Parathyroid adenoma (tissue), 2 donors: ENCODE measurements at regions not wholly inside any gene's neighbourhood (a gene's known extent, or its start where the extent isn't known, plus 50 kb on each side); places are given as distances from the start of the nearest gene placed in this dataset.
"Not testable (repeated sequence)": the region's sequence is repeated elsewhere in the genome, so short reads cannot be mapped to it uniquely, and the experiment has no call there.

ENCODE experiments used
- H2AFZ ChIP-seq: fragments of 300-600 bp; sonication (generic); one replicate; pipeline ENCODE4 v1.7.0; 2017; ENCODE audit warnings: antibody characterized with exemption, mild to moderate bottlenecking
- H3K27ac ChIP-seq: fragments of 300-600 bp; sonication (generic); one replicate; pipeline ENCODE4 v1.7.0; 2017
- H3K27me3 ChIP-seq: fragments of 300-600 bp; sonication (generic); one replicate; pipeline ENCODE4 v1.7.0; 2017; ENCODE audit warnings: low read length; ENCODE audit not compliant: control insufficient read depth, insufficient read depth
- H3K36me3 ChIP-seq: fragments of 300-600 bp; sonication (generic); one replicate; pipeline ENCODE4 v1.7.0; 2017; ENCODE audit warnings: low read length; ENCODE audit not compliant: control insufficient read depth, insufficient read depth
- H3K4me1 ChIP-seq: fragments of 300-600 bp; sonication (generic); one replicate; pipeline ENCODE4 v1.7.0; 2017; ENCODE audit warnings: control low read depth
- H3K4me2 ChIP-seq: fragments of 300-600 bp; sonication (generic); one replicate; pipeline ENCODE4 v1.7.0; 2017; ENCODE audit warnings: low read length
- H3K4me3 ChIP-seq: fragments of 300-600 bp; sonication (generic); one replicate; pipeline ENCODE4 v1.7.0; 2017; ENCODE audit warnings: low read depth, low read length
- H3K79me2 ChIP-seq: fragments of 300-600 bp; sonication (generic); one replicate; pipeline ENCODE4 v1.7.0; 2017; ENCODE audit warnings: control low read depth
- H3K9ac ChIP-seq: fragments of 300-600 bp; sonication (generic); one replicate; pipeline ENCODE4 v1.7.0; 2017; ENCODE audit warnings: mild to moderate bottlenecking
- H3K9me3 ChIP-seq: fragments of 300-600 bp; sonication (generic); one replicate; pipeline ENCODE4 v1.7.0; 2017; ENCODE audit warnings: low read length; ENCODE audit not compliant: control insufficient read depth
- CTCF ChIP-seq: fragments of 300-600 bp; sonication (generic); IDR thresholded peaks from one replicate; pipeline ENCODE4 v1.7.0; 2017; ENCODE audit warnings: antibody characterized with exemption, mild to moderate bottlenecking
- donor health status: primary hyperparathyroidism.

GRCh38 chr3:104031598-104031997 lies 1335.1 kb upstream of the ALCAM start:
- H3K36me3 ChIP-seq: no peaks in the 10 kb centered on the region
- TF ChIP-seq CTCF: no peak

GRCh38 chr3:104032283-104032682 lies 1334.4 kb upstream of the ALCAM start:
- Histone ChIP-seq H3K4me1 (no peaks in the 10 kb centered on the region), H3K9me3 (no peaks in the 10 kb centered on the region), H3K27ac (no peak overlapping the region), H3K4me2 (no peak overlapping the region), H2AFZ (no peak overlapping the region), H3K79me2 (no peaks in the 10 kb centered on the region), H3K4me3 (no peak overlapping the region), H3K27me3 (no peaks in the 10 kb centered on the region), H3K9ac (no peak overlapping the region), H3K36me3 (no peaks in the 10 kb centered on the region)
- no peak for TF ChIP-seq CTCF

More at GRCh38 chr3:104031598-104031997, 1335.1 kb upstream of the ALCAM start:
- Histone ChIP-seq H3K27me3 (no peaks in the 10 kb centered on the region), H3K4me2 (no peak overlapping the region), H3K27ac (no peak overlapping the region), H3K4me1 (no peaks in the 10 kb centered on the region), H3K79me2 (no peaks in the 10 kb centered on the region), H3K9me3 (no peaks in the 10 kb centered on the region), H2AFZ (no peak overlapping the region), H3K9ac (no peak overlapping the region), H3K4me3 (no peak overlapping the region)

DNA sequence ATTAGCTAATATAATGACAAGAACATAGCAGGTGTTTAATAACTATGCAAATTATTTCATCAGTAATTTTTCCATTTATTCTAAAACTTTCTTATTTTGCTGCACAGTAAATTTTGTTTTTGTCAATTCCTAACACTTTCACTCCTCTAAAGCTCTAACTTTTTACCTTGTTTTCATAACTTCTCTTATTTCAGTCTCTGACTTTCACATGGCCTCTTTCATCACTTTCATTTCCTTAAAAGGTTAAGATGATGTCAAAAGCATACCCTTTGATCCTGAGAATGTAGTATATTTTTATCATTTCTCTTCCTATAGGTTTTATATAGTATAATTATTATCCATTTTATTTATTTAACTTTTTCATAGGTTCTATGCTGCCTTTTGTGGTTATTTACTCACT lies 1325.8 kb upstream of the ALCAM start:
- TF ChIP-seq CTCF: no peak

DNA sequence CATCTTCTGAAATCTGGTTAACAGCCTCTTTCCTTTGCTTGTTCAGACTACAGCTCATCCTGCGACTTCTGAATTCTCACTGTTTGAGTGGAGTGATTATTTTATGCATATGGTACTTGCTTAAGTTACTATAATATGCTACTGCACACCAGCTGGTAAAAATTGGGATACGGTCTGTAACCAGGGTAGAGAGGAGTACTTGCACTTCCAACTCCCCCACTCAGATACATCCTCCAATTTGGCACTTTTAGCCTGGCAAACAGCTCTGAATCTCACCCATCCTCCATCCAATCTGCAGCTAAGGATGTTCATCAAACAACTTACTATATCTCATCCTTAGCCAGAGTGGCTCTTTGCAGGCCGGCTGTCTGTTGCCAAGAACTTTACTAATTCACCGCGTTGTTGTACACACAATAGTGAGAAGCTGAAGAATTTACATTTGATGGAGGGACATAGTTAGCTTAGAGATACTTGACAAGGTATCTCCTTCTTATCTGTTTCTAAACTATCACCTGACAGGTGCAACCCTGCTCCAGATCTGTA lies 1323.6 kb upstream of the ALCAM start:
- not testable (repeated sequence) for H3K9me3 ChIP-seq, H2AFZ ChIP-seq, H3K4me3 ChIP-seq, H3K9ac ChIP-seq, H3K79me2 ChIP-seq, H3K4me2 ChIP-seq, H3K4me1 ChIP-seq, H3K36me3 ChIP-seq, H3K27me3 ChIP-seq, H3K27ac ChIP-seq

More for the DNA sequence above, 1325.8 kb upstream of the ALCAM start:
- Histone ChIP-seq H3K4me3 (no peak overlapping the region), H3K79me2 (no peaks in the 10 kb centered on the region), H2AFZ (no peak overlapping the region), H3K4me1 (no peaks in the 10 kb centered on the region), H3K27me3 (no peaks in the 10 kb centered on the region), H3K4me2 (no peak overlapping the region), H3K9ac (no peak overlapping the region), H3K9me3 (no peaks in the 10 kb centered on the region), H3K27ac (no peak overlapping the region), H3K36me3 (no peaks in the 10 kb centered on the region)

DNA sequence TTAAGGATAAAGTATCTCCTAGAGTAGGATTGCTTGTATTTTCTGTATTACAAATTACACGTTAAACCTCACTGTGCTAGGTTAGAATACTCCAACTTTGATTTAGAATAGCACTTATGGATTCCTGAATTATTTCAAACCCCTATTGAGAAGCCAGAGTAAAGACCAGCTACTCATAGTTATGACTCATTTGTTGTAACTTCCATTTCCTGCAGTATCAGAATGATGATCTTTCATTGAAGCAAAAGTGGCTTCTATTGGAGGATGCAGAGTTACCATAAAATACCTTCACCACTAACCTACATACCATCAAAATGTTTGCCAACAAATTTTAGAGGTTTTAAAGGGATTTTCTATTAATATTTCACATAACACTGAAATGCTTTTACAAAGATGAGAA lies 1322.7 kb upstream of the ALCAM start:
- Histone ChIP-seq H3K27ac (no peak overlapping the region), H3K4me1 (no peaks in the 10 kb centered on the region), H3K36me3 (no peaks in the 10 kb centered on the region), H2AFZ (no peak overlapping the region), H3K27me3 (no peaks in the 10 kb centered on the region), H3K4me2 (no peak overlapping the region), H3K9me3 (no peaks in the 10 kb centered on the region), H3K4me3 (no peak overlapping the region), H3K79me2 (no peaks in the 10 kb centered on the region), H3K9ac (no peak overlapping the region)
- no peak for TF ChIP-seq CTCF
